MM.1S (cell line): ENCODE measurements at regions not wholly inside any gene's neighbourhood (a gene's known extent, or its start where the extent isn't known, plus 50 kb on each side); places are given as distances from the start of the nearest gene placed in this dataset.

Experiments used
- DNase-seq: peaks from one replicate; pipeline ENCODE4 v3.0.0-alpha.2; 2015
- H2AFZ ChIP-seq: fragments of 300-600 bp; sonication (generic); 2 replicates; pipeline ENCODE4 v1.6.0; 2016; ENCODE audit warnings: antibody characterized with exemption, low read length
- H3F3A ChIP-seq: fragments of 300-600 bp; sonication (generic); 2 replicates; pipeline ENCODE4 v1.6.1; 2016; ENCODE audit warnings: mild to moderate bottlenecking, antibody characterized with exemption, low read length, moderate library complexity, mixed read lengths; ENCODE audit not compliant: insufficient read depth
- H3K27ac ChIP-seq: fragments of 300-600 bp; sonication (generic); 2 replicates; pipeline ENCODE4 v1.5.1; 2016; ENCODE audit warnings: mild to moderate bottlenecking, low read length
- H3K27me3 ChIP-seq: fragments of 300-600 bp; sonication (generic); replicated peaks from 2 replicates; pipeline ENCODE4 v1.6.0; 2016; ENCODE audit warnings: low read length; ENCODE audit not compliant: insufficient read depth
- H3K36me3 ChIP-seq: fragments of 300-600 bp; sonication (generic); replicated peaks from 2 replicates; pipeline ENCODE4 v1.6.1; 2016; ENCODE audit warnings: mild to moderate bottlenecking, low read length, mixed read lengths; ENCODE audit not compliant: insufficient read depth
- H3K4me1 ChIP-seq: fragments of 300-600 bp; sonication (generic); 2 replicates; pipeline ENCODE4 v1.6.1; 2016; ENCODE audit warnings: low read length, mixed read lengths
- H3K4me2 ChIP-seq: fragments of 300-600 bp; sonication (generic); 2 replicates; pipeline ENCODE4 v1.6.0; 2016; ENCODE audit warnings: low read depth, low read length
- H3K4me3 ChIP-seq: fragments of 300-600 bp; sonication (generic); 2 replicates; pipeline ENCODE4 v1.5.1; 2016; ENCODE audit warnings: low read length, mixed read lengths
- H3K79me2 ChIP-seq: fragments of 300-600 bp; sonication (generic); 2 replicates; pipeline ENCODE4 v1.6.1; 2016; ENCODE audit warnings: mixed run types, low read length, mixed read lengths
- H3K9ac ChIP-seq: fragments of 300-600 bp; sonication (generic); 2 replicates; pipeline ENCODE4 v1.6.1; 2016; ENCODE audit warnings: low read length, mixed read lengths
- H3K9me2 ChIP-seq: fragments of 300-600 bp; sonication (generic); replicated peaks from 2 replicates; pipeline ENCODE4 v1.6.1; 2016; ENCODE audit warnings: mild to moderate bottlenecking, low read length, mixed read lengths; ENCODE audit not compliant: insufficient read depth
- H3K9me3 ChIP-seq: fragments of 300-600 bp; sonication (generic); replicated peaks from 2 replicates; pipeline ENCODE4 v1.6.1; 2016; ENCODE audit warnings: mild to moderate bottlenecking, low read length, mixed read lengths; ENCODE audit not compliant: insufficient read depth
- H4K20me1 ChIP-seq: fragments of 300-600 bp; sonication (generic); 2 replicates; pipeline ENCODE4 v1.6.1; 2016; ENCODE audit warnings: mild to moderate bottlenecking, low read length, moderate library complexity, mixed read lengths; ENCODE audit not compliant: insufficient read depth
- EZH2 ChIP-seq: fragments of 300-600 bp; sonication (generic); optimal IDR thresholded peaks from 2 replicates; pipeline ENCODE3; 2017; ENCODE audit warnings: low read depth, mild to moderate bottlenecking, antibody characterized with exemption, low read length, mixed read lengths
- EZH2phosphoT487 ChIP-seq: fragments of 300-600 bp; sonication (generic); IDR thresholded peaks from 2 replicates; pipeline ENCODE4 v1.6.1; 2018; ENCODE audit warnings: antibody characterized with exemption, low read length
- TF ChIP-seq, protein P1 (sequence below): fragments of 300-600 bp; sonication (generic); IDR thresholded peaks from 2 replicates; pipeline ENCODE4 v1.5.1; 2016; ENCODE audit warnings: antibody characterized with exemption, low read length, mixed read lengths

DNA sequence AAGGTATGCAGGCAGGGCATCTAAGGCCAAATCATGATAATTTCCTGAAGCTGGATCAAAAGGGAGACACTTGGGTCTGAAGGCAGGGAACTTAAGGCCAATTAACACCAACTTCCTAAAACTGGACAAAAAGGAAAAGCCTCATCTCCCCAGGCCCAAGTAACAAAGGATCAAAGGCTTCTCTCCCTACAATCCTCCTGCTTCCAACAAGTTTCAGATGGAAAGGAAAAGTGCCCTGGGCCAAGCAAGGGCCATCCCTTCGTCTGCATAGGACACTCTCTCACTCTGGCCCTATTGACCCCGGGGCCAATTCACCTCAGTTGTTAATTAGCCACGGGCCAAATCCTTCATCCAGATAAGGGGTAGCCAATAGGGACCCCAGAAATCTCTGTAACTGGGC is 1335.8 kb upstream of the CDH2 start:
- no peak overlapping the region for H2AFZ ChIP-seq
- no peaks in the 10 kb centered on the region for H3K36me3 ChIP-seq
- H3K9me3 ChIP-seq = no peaks in the 10 kb centered on the region
- H3K79me2 ChIP-seq = no peaks in the 10 kb centered on the region
- H4K20me1 ChIP-seq = no peaks in the 10 kb centered on the region
- no peak for TF ChIP-seq EZH2
- TF ChIP-seq, protein P1, sequence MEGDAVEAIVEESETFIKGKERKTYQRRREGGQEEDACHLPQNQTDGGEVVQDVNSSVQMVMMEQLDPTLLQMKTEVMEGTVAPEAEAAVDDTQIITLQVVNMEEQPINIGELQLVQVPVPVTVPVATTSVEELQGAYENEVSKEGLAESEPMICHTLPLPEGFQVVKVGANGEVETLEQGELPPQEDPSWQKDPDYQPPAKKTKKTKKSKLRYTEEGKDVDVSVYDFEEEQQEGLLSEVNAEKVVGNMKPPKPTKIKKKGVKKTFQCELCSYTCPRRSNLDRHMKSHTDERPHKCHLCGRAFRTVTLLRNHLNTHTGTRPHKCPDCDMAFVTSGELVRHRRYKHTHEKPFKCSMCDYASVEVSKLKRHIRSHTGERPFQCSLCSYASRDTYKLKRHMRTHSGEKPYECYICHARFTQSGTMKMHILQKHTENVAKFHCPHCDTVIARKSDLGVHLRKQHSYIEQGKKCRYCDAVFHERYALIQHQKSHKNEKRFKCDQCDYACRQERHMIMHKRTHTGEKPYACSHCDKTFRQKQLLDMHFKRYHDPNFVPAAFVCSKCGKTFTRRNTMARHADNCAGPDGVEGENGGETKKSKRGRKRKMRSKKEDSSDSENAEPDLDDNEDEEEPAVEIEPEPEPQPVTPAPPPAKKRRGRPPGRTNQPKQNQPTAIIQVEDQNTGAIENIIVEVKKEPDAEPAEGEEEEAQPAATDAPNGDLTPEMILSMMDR = no peak
- TF ChIP-seq EZH2phosphoT487 = no peak
- H3F3A ChIP-seq = no peaks in the 10 kb centered on the region
- H3K4me1 ChIP-seq = no peaks in the 10 kb centered on the region
- no peak overlapping the region for H3K4me3 ChIP-seq
- no peak for DNase-seq
- H3K27me3 ChIP-seq = no peaks in the 10 kb centered on the region
- no peaks in the 10 kb centered on the region for H3K9me2 ChIP-seq
- no peak overlapping the region for H3K4me2 ChIP-seq
- no peak overlapping the region for H3K9ac ChIP-seq
- no peak overlapping the region for H3K27ac ChIP-seq

DNA sequence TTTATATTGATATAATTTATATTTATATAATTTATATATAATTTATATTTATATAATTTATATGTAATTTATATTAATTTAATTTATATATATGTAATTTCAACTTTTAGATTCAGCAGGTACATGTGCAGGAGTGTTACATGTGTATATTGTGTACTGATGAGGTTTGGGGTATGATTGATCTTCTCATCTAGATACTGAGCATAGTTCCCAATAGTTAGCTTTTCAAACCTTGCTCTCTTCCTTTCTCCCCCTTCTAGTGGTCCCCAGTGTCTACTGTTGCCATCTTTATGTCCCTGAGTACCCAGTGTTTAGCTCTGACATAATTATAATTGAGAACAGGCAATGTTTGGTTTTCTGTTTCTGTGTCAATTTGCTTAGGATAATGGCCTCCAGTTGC is 1335.3 kb upstream of the CDH2 start:
- Histone ChIP-seq H3K79me2 (no peaks in the 10 kb centered on the region), H3K9me3 (no peaks in the 10 kb centered on the region), H3F3A (no peaks in the 10 kb centered on the region), H2AFZ (no peak overlapping the region), H3K9me2 (no peaks in the 10 kb centered on the region), H3K9ac (no peak overlapping the region), H3K4me1 (no peaks in the 10 kb centered on the region), H3K36me3 (no peaks in the 10 kb centered on the region), H3K4me3 (no peak overlapping the region), H3K27ac (no peak overlapping the region), H3K27me3 (no peaks in the 10 kb centered on the region), H3K4me2 (no peak overlapping the region), H4K20me1 (no peaks in the 10 kb centered on the region)
- no peak for DNase-seq
- no peak for TF ChIP-seq EZH2
- TF ChIP-seq, protein P1 = no peak
- no peak for TF ChIP-seq EZH2phosphoT487

DNA sequence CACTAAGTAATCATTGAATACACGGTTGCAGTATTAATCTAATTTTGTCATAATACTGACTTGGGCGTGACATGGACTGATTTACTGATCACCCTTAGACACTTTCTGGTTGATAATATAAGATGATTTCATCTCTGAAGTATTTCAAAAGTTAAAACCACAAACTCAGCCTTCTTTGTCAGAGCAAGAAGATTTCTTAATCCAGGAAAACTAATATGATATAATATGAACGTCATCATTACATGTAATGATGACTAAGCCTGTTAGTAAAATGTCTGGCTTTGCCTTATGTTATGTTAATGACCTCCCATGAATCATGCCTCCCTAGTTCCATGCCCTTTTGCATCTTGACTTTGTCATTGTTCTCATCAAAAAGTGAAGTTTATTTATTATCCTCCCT is 1325.0 kb upstream of the CDH2 start:
- no peaks in the 10 kb centered on the region for H3F3A ChIP-seq
- no peaks in the 10 kb centered on the region for H3K79me2 ChIP-seq
- no peaks in the 10 kb centered on the region for H3K4me1 ChIP-seq
- H3K36me3 ChIP-seq = no peaks in the 10 kb centered on the region
- H3K4me3 ChIP-seq = no peak overlapping the region
- no peak overlapping the region for H3K4me2 ChIP-seq
- TF ChIP-seq, protein P1 = no peak
- TF ChIP-seq EZH2phosphoT487 (no peak), EZH2 (no peak)
- no peak for DNase-seq
- H3K9me2 ChIP-seq = no peaks in the 10 kb centered on the region
- no peaks in the 10 kb centered on the region for H3K9me3 ChIP-seq
- H2AFZ ChIP-seq = no peak overlapping the region
- H3K27me3 ChIP-seq = no peaks in the 10 kb centered on the region
- H3K27ac ChIP-seq = no peak overlapping the region
- H4K20me1 ChIP-seq = no peaks in the 10 kb centered on the region
- no peak overlapping the region for H3K9ac ChIP-seq
